ENCODE measurements at regions not wholly inside any gene's neighbourhood (a gene's known extent, or its start where the extent isn't known, plus 50 kb on each side); places are given as distances from the start of the nearest gene placed in this dataset.

- DNase-seq (ENCODE audit: low read depth): no peak
Observed at GRCh38 chr2:125070726-125071505, 1045.8 kb downstream of the CNTNAP5 start.

- DNase-seq (ENCODE audit: low read depth): no peak
Observed at GRCh38 chr2:125073440-125073839, 1048.4 kb downstream of the CNTNAP5 start.

- no peak for DNase-seq (ENCODE audit: low read depth)
Observed at GRCh38 chr2:125085904-125086303, 1060.8 kb downstream of the CNTNAP5 start.

GRCh38 chr2:125086313-125087184 lies 1061.5 kb downstream of the CNTNAP5 start:
- no peak for DNase-seq (ENCODE audit: low read depth)

DNA sequence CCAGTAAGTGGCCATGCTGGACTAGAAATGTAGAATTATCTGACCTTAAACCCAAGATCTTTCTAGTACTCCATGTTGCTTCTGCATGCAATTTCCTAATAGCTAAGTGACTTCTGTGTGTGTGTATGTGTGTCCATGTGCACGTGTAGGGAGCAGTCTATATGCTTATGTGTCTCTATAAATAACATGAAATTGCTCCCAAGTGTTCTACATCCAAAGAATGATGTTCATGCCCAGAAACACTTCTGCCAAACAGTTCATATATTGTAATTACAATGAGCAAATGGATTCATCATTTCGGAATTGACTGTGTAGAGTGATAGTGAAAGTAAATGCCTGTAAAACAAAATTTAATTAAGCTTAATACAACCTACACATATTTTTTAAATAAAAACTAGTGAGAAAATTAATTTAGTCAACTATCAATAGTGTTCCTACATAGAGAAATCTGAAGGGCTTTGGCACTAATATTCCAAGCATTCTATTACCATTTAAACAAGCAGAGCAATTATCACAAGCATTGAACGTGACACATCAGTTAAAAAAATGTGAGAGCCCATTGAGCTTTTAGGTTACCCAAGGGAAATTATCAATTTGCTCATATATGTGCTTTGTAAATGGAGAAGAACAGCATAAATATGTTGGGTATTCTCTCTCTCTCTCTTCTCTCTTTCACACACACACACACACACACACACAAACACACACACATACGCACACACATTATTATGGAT lies 1067.4 kb downstream of the CNTNAP5 start:
- DNase-seq (ENCODE audit: low read depth): no peak

DNA sequence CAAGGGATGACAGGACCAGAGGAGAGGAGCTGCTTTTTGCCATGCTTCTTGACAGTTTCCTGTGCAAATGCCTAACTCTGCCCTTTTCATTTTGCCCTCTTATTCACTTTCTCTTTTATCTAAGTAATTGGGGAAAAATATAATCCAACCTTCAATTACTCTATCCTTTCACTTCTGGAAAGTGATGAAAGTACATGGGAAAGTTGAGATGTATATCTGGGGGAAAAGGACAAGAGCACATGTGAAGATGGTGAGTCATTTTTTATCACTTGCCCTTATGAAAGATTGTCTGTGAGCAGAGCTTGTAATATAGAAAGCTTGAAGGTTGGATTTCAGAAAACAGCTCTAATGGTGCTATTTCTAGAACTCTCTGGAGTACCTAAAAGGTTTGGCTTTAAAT lies 1070.7 kb downstream of the CNTNAP5 start:
- no peak for DNase-seq (ENCODE audit: low read depth)

DNA sequence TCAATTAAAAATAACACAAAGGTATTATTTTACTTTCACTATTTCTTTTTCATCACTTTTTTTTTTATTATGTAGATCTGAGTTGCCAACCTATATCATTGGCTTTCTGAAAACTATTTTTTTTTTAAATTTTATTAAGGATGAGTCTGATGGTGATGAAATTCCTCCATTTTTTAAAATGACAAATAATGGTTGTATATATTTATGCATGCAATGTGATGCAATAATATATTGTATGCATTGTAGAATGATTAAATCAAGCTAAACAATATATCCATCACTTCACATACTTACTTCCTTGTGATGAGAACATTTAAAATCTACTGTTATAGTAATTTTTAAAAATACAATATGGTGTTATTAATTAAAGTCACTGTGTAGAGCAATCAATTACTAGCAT lies 1081.6 kb downstream of the CNTNAP5 start:
- DNase-seq (ENCODE audit: low read depth): no peak

GRCh38 chr2:125107446-125107845 lies 1082.4 kb downstream of the CNTNAP5 start:
- DNase-seq (ENCODE audit: low read depth): no peak

DNA sequence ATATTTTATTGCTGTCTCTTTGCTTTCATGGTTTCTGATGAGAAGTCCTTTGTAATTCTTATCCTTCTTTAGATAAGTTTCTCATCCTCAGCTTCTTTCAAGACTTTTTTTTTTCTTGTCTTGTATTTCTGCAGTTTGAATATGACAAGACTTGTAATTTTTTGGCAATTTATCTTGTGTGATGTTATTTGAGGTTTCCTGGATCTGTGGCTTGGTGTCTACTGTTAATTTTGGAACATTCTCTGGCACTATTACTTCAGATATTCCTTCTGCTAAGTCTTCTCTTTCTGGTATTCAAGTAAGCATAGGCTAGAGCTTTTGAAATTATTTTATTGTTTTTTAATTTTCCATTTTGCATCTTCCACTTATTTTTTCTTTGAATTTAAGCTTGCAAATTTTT lies 1083.2 kb downstream of the CNTNAP5 start:
- DNase-seq (ENCODE audit: low read depth): no peak

DNA sequence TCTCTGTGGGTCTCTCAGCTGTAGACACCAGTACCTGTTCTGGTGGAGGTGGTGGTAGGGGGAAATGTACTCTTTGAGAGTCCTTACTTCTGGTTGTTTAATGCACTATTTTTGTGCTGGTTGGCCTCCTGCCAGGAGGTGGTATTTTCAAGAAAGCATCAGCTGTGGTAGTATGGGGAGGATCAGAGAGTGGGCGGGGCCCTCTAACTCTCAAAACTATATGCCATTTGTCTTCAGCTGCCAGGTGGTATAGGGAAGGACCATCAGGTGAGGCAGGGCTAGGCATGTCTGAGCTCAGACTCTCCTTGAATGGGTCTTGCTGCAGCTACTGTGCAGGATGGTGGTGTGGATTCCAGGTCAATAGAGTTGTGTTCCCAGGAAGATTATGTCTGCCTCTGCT lies 1100.8 kb downstream of the CNTNAP5 start:
- no peak for DNase-seq (ENCODE audit: low read depth)

GRCh38 chr2:125160947-125161346 lies 1135.9 kb downstream of the CNTNAP5 start:
- DNase-seq (ENCODE audit: low read depth): no peak

- DNase-seq (ENCODE audit: low read depth): peak; percentile 37
Observed at GRCh38 chr2:125167152-125167551, 1142.1 kb downstream of the CNTNAP5 start.

GRCh38 chr2:125167820-125168219 lies 1142.7 kb downstream of the CNTNAP5 start:
- DNase-seq (ENCODE audit: low read depth): peak; percentile 89

DNA sequence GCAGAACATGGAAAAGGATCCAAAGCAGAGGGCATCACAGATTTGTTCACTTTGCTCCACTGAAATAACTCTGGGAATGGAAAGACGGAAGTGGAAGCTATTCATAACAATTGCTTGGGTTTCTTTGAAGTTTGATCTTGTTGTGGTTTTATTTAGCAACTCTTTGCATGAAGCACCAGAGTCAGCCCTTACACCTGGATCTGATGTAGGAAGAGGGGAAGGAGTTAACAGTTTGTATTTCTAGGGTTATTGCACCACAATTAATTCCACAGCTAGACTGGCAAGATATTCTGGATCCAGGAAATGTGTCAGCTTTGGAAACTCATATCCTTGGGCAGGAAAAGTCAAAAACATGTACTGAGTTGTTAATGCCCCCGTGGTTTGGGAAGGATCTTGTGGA lies 1143.4 kb downstream of the CNTNAP5 start:
- DNase-seq (ENCODE audit: low read depth): peak; percentile 12

GRCh38 chr2:125169022-125169763 lies 1144.1 kb downstream of the CNTNAP5 start:
- no peak for DNase-seq (ENCODE audit: low read depth)

DNA sequence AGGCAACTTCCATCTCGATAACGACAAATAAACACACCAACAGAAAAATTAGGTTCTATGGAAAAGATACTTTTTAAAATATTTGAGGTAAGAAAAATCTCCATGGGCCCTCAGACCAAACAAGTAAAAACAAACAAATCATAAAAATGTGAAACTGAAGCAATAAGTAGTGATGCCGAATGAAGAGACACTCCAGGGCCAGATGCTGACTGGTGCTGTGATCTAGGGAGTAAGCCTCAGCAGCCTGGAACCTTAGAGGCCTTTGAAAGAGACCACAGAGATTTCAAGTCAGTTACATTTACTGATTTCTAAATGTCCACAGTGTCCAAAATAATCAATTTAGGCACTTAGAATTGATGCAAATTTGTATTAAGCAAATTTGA lies 1144.7 kb downstream of the CNTNAP5 start:
- no peak for DNase-seq (ENCODE audit: low read depth)

DNA sequence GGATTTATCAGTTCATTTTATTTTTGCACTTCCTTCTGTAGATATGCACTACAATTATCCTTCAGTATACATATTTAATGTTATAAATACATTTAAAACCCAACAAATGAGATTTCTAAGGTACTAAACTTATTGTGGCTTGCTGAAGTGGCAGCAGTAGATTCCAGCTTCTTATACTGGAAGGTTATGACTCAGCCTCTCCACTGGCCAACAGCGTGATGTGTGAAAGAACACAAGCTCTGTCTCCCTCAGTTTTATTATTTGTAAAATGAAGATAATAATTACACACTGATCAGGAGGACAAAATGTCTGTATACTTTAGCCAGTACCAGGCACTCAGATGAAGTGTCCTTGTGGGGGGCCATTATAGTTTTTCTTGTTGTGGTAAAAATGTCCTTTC lies 1147.1 kb downstream of the CNTNAP5 start:
- DNase-seq (ENCODE audit: low read depth): no peak

GRCh38 chr2:125175415-125175814 lies 1150.3 kb downstream of the CNTNAP5 start:
- no peak for DNase-seq (ENCODE audit: low read depth)

DNA sequence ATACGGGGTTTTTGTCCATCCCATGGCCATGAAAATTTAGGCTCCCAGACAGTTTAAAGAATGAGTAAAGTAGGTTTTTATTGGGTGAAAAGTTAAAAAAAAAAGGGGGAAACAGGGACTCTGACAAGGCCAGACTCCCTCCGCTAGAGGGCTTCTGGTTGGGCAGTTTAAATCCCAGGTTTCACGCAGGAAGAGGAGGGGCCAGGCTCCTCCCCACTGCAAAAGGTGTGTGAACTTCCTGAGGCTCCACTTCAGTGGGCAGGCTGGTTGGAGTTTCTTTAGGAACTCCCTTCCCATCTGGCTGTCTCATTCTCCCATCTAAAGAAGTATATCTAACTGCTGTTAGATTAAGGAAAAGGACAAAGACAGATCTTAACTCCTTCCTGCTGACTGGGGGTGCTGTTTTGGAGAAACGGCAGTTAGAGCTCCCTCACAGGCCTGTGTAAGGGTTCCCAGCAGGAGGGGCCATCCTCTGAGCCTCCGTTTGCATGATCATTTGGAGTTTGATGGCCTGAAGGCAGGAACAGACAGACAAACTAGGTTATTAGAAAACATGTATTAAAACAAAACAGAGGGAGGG lies 1160.7 kb downstream of the CNTNAP5 start:
- DNase-seq (ENCODE audit: low read depth): no peak

DNA sequence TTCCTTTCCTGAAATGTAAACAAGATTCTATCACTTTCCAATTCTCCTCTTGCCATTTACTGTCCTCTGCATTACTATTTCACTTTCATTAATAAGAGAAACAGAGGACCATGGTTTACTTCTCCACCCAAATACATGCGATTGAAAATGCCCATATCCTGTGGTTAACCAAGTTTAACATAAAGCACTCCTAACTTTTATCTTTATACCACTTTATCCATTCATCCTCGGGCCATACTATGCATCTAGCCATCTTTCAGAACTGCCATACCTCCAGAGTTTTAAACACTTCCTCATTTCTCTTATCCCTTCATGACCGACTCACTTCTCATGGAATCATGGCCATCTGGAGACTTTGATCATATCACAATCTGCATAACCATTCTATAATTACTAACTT lies 1182.3 kb downstream of the CNTNAP5 start:
- no peak for DNase-seq (ENCODE audit: low read depth)

DNA sequence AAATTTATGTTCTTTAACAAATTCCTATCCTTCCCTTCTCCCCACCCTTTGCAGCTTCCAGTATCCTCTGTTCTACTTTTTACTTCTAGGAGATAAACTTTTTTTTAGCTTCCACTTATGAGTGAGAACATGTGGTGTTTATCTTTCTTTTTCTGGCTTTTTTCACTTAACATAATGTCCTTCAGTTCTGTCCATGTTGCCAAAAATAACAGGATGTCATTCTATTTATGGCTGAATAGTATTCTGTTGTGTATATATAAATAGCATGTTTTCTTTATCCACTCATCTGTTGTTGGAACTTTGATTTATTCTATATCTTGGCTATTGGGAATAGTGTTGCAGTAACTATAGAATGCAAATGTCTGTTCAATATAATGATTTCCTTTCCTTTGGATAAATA lies 1191.2 kb downstream of the CNTNAP5 start:
- DNase-seq (ENCODE audit: low read depth): no peak

- no peak for DNase-seq (ENCODE audit: low read depth)
Observed at GRCh38 chr2:125224188-125224587, 1199.1 kb downstream of the CNTNAP5 start.
